HEK293 (cell line): ENCODE measurements at regions not wholly inside any gene's neighbourhood (a gene's known extent, or its start where the extent isn't known, plus 50 kb on each side); places are given as distances from the start of the nearest gene placed in this dataset.

Source experiments
- BCL6B ChIP-seq: fragments of 450-650 bp; formaldehyde crosslinking; IDR thresholded peaks from 2 replicates; pipeline ENCODE4 v1.5.1; 2017; ENCODE audit warnings: missing biosample characterization, missing genetic modification characterization
- GFI1B ChIP-seq: fragments of 450-650 bp; formaldehyde crosslinking; IDR thresholded peaks from 2 replicates; pipeline ENCODE4 v1.5.1; 2016; ENCODE audit warnings: missing biosample characterization, missing genetic modification characterization
- HOXC10 ChIP-seq: sonication (generic); formaldehyde crosslinking; IDR thresholded peaks from 2 replicates; pipeline ENCODE4 v1.8.1; 2023; ENCODE audit warnings: mild to moderate bottlenecking, missing genetic modification reagents
- INSM2 ChIP-seq: fragments of 450-650 bp; formaldehyde crosslinking; IDR thresholded peaks from 2 replicates; pipeline ENCODE4 v1.5.1; 2016; ENCODE audit warnings: missing biosample characterization, missing genetic modification characterization
- KLF8 ChIP-seq: fragments of 450-650 bp; formaldehyde crosslinking; IDR thresholded peaks from 2 replicates; pipeline ENCODE4 v1.5.1; 2016; ENCODE audit warnings: missing biosample characterization, missing genetic modification characterization
- KLF9 ChIP-seq: fragments of 450-650 bp; formaldehyde crosslinking; IDR thresholded peaks from 2 replicates; pipeline ENCODE4 v1.5.1; 2016; ENCODE audit warnings: missing biosample characterization, missing genetic modification characterization, low read depth
- PATZ1 ChIP-seq: fragments of 450-650 bp; formaldehyde crosslinking; IDR thresholded peaks from 2 replicates; pipeline ENCODE4 v1.5.1; 2016; ENCODE audit warnings: missing biosample characterization, missing genetic modification characterization
- SP2 ChIP-seq: fragments of 450-650 bp; formaldehyde crosslinking; IDR thresholded peaks from 2 replicates; pipeline ENCODE4 v1.5.1; 2016; ENCODE audit warnings: missing biosample characterization, missing genetic modification characterization
- SP3 ChIP-seq: fragments of 450-650 bp; formaldehyde crosslinking; IDR thresholded peaks from 2 replicates; pipeline ENCODE4 v1.5.1; 2016; ENCODE audit warnings: missing biosample characterization, missing genetic modification characterization
- TRIM28 ChIP-seq: IDR thresholded peaks from 2 replicates; pipeline ENCODE4 v1.6.1; 2011; ENCODE audit warnings: low read length, control low read depth, borderline replicate concordance
- YY2 ChIP-seq: fragments of 450-650 bp; formaldehyde crosslinking; IDR thresholded peaks from 2 replicates; pipeline ENCODE4 v1.5.1; 2016; ENCODE audit warnings: missing biosample characterization, missing genetic modification characterization
- ZBTB10 ChIP-seq: fragments of 450-650 bp; formaldehyde crosslinking; IDR thresholded peaks from 2 replicates; pipeline ENCODE4 v1.5.1; 2016; ENCODE audit warnings: missing biosample characterization, missing genetic modification characterization
- ZFP69B ChIP-seq: fragments of 450-650 bp; formaldehyde crosslinking; IDR thresholded peaks from 2 replicates; pipeline ENCODE4 v1.5.1; 2016; ENCODE audit warnings: missing biosample characterization, missing genetic modification characterization
- ZNF112 ChIP-seq: fragments of 450-650 bp; formaldehyde crosslinking; IDR thresholded peaks from 2 replicates; pipeline ENCODE4 v1.5.0; 2017; ENCODE audit warnings: missing biosample characterization, missing genetic modification characterization
- ZNF114 ChIP-seq: fragments of 450-650 bp; formaldehyde crosslinking; IDR thresholded peaks from 2 replicates; pipeline ENCODE4 v1.5.0; 2017; ENCODE audit warnings: missing biosample characterization, missing genetic modification characterization
- ZNF133 ChIP-seq: fragments of 450-650 bp; formaldehyde crosslinking; IDR thresholded peaks from 2 replicates; pipeline ENCODE4 v1.5.1; 2016; ENCODE audit warnings: missing biosample characterization, missing genetic modification characterization
- ZNF146 ChIP-seq: fragments of 450-650 bp; formaldehyde crosslinking; IDR thresholded peaks from 2 replicates; pipeline ENCODE4 v1.5.1; 2016; ENCODE audit warnings: missing biosample characterization, missing genetic modification characterization
- ZNF157 ChIP-seq: fragments of 450-650 bp; formaldehyde crosslinking; IDR thresholded peaks from 2 replicates; pipeline ENCODE4 v1.5.1; 2016; ENCODE audit warnings: missing biosample characterization, missing genetic modification characterization
- ZNF248 ChIP-seq: fragments of 450-650 bp; formaldehyde crosslinking; IDR thresholded peaks from 2 replicates; pipeline ENCODE4 v1.5.1; 2017; ENCODE audit warnings: missing biosample characterization, missing genetic modification characterization
- ZNF266 ChIP-seq: fragments of 450-650 bp; formaldehyde crosslinking; IDR thresholded peaks from 2 replicates; pipeline ENCODE4 v1.5.1; 2016; ENCODE audit warnings: missing biosample characterization, missing genetic modification characterization, low read depth
- ZNF324 ChIP-seq: fragments of 450-650 bp; formaldehyde crosslinking; IDR thresholded peaks from 2 replicates; pipeline ENCODE4 v1.5.1; 2016; ENCODE audit warnings: missing biosample characterization, missing genetic modification characterization
- ZNF404 ChIP-seq: fragments of 450-650 bp; formaldehyde crosslinking; IDR thresholded peaks from 2 replicates; pipeline ENCODE4 v1.5.1; 2017; ENCODE audit warnings: missing biosample characterization, missing genetic modification characterization
- ZNF423 ChIP-seq: fragments of 450-650 bp; formaldehyde crosslinking; IDR thresholded peaks from 2 replicates; pipeline ENCODE4 v1.5.1; 2016; ENCODE audit warnings: missing biosample characterization, missing genetic modification characterization
- ZNF501 ChIP-seq: fragments of 450-650 bp; formaldehyde crosslinking; IDR thresholded peaks from 2 replicates; pipeline ENCODE4 v1.5.1; 2016; ENCODE audit warnings: missing biosample characterization, missing genetic modification characterization
- ZNF585B ChIP-seq: fragments of 450-650 bp; formaldehyde crosslinking; IDR thresholded peaks from 2 replicates; pipeline ENCODE4 v1.5.1; 2016; ENCODE audit warnings: missing biosample characterization, missing genetic modification characterization
- ZNF645 ChIP-seq: fragments of 450-650 bp; formaldehyde crosslinking; IDR thresholded peaks from 2 replicates; pipeline ENCODE4; 2016; ENCODE audit warnings: missing biosample characterization, missing genetic modification characterization
- ZNF654 ChIP-seq: fragments of 450-650 bp; formaldehyde crosslinking; IDR thresholded peaks from 2 replicates; pipeline ENCODE4 v1.5.1; 2016; ENCODE audit warnings: low read depth, missing biosample characterization, missing genetic modification characterization
- ZNF692 ChIP-seq: fragments of 450-650 bp; formaldehyde crosslinking; IDR thresholded peaks from 2 replicates; pipeline ENCODE4 v1.5.1; 2016; ENCODE audit warnings: missing biosample characterization, missing genetic modification characterization
- ZNF707 ChIP-seq: fragments of 450-650 bp; formaldehyde crosslinking; IDR thresholded peaks from 2 replicates; pipeline ENCODE4 v1.5.1; 2016; ENCODE audit warnings: missing biosample characterization, missing genetic modification characterization
- ZNF785 ChIP-seq: fragments of 450-650 bp; formaldehyde crosslinking; IDR thresholded peaks from 2 replicates; pipeline ENCODE4 v1.5.1; 2016; ENCODE audit warnings: missing biosample characterization, missing genetic modification characterization
- ZNF792 ChIP-seq: fragments of 450-650 bp; formaldehyde crosslinking; IDR thresholded peaks from 2 replicates; pipeline ENCODE4 v1.5.1; 2016; ENCODE audit warnings: missing biosample characterization, missing genetic modification characterization
- ZNF830 ChIP-seq: fragments of 450-650 bp; IDR thresholded peaks from 2 replicates; pipeline ENCODE4 v1.5.0; 2018; ENCODE audit warnings: missing biosample characterization, missing genetic modification characterization, low read depth, mild to moderate bottlenecking, moderate library complexity
- ZXDB ChIP-seq: fragments of 450-650 bp; formaldehyde crosslinking; IDR thresholded peaks from 2 replicates; pipeline ENCODE4 v1.5.1; 2016; ENCODE audit warnings: missing biosample characterization, missing genetic modification characterization

- TF ChIP-seq ZNF792 (peak; percentile 83), ZNF404 (tag by site-specific recombination) (no peak), ZNF248 (tag by site-specific recombination) (no peak), KLF9 (tag by site-specific recombination) (no peak), ZNF707 (tag by site-specific recombination) (no peak), YY2 (no peak), HOXC10 (CRISPR knock-in tag) (no peak), ZNF830 (tag by site-specific recombination) (no peak), INSM2 (tag by site-specific recombination) (peak; percentile 77), TRIM28 (peak; percentile 93; the same call in 1 of the 2 replicates), ZNF157 (no peak), KLF8 (peak; percentile 58; the same call in 1 of the 2 replicates), ZNF692 (tag by site-specific recombination) (peak; percentile 60), PATZ1 (tag by site-specific recombination) (peak; percentile 61; the same call in 1 of the 2 replicates), ZBTB10 (tag by site-specific recombination) (no peak), ZNF133 (tag by site-specific recombination) (no peak), ZNF645 (tag by site-specific recombination) (no peak), ZNF654 (peak; percentile 15; the same call in 1 of the 2 replicates), ZNF501 (tag by site-specific recombination) (0 out of 2 replicates have a peak, but pooled peaks have one; percentile 41), ZNF423 (tag by site-specific recombination) (no peak), ZNF114 (tag by site-specific recombination) (no peak), ZNF585B (no peak), ZNF112 (no peak), ZNF785 (tag by site-specific recombination) (no peak), GFI1B (tag by site-specific recombination) (no peak), ZXDB (tag by site-specific recombination) (peak; percentile 83), ZFP69B (tag by site-specific recombination) (0 out of 2 replicates have a peak, but pooled peaks have one; percentile 39), SP3 (0 out of 2 replicates have a peak, but pooled peaks have one; percentile 19), ZNF146 (tag by site-specific recombination) (no peak), BCL6B (tag by site-specific recombination) (no peak), ZNF324 (tag by site-specific recombination) (no peak), ZNF266 (tag by site-specific recombination) (no peak), SP2 (tag by site-specific recombination) (no peak)
Observed at GRCh38 chr12:46664761-46665287, 161.0 kb downstream of the SLC38A4 start (continued).
